OCI-LY3 (cell line): ENCODE measurements at regions not wholly inside any gene's neighbourhood (a gene's known extent, or its start where the extent isn't known, plus 50 kb on each side); places are given as distances from the start of the nearest gene placed in this dataset.

Experiments
- H2AFZ ChIP-seq: fragments of 200-600, 300-600 bp; shearing (Covaris generic); 2 replicates; pipeline ENCODE4 v1.6.0; 2014; ENCODE audit warnings: antibody characterized with exemption, low read depth, low read length
- H3K27ac ChIP-seq: fragments of 200-600, 300-600 bp; sonication (generic); 2 replicates; pipeline ENCODE4 v1.5.1; 2014; ENCODE audit warnings: mild to moderate bottlenecking, low read length, moderate library complexity, mixed read lengths
- H3K27me3 ChIP-seq: fragments of 200-600, 300-600 bp; sonication (generic); 2 replicates; pipeline ENCODE4 v1.6.1; 2014; ENCODE audit warnings: low read depth, low read length, mixed read lengths
- H3K36me3 ChIP-seq: fragments of 200-600, 300-600 bp; sonication (generic); replicated peaks from 2 replicates; pipeline ENCODE3; 2014; ENCODE audit warnings: low read depth, low read length, mixed read lengths
- H3K4me1 ChIP-seq: fragments of 300-600, 200-600 bp; sonication (generic); 2 replicates; pipeline ENCODE4 v1.6.1; 2014; ENCODE audit warnings: low read length, mixed read lengths
- H3K4me2 ChIP-seq: fragments of 200-600, 300-600 bp; sonication (generic); 2 replicates; pipeline ENCODE4 v1.6.1; 2014; ENCODE audit warnings: low read length, mixed read lengths
- H3K4me3 ChIP-seq: fragments of 300-600, 200-600 bp; sonication (generic); 2 replicates; pipeline ENCODE4 v1.5.1; 2014; ENCODE audit warnings: antibody characterized with exemption, mild to moderate bottlenecking, low read length, moderate library complexity
- H3K79me2 ChIP-seq: fragments of 300-600, 200-600 bp; shearing (Covaris generic); 2 replicates; pipeline ENCODE4 v1.6.1; 2014; ENCODE audit warnings: mild to moderate bottlenecking, low read length, mixed read lengths
- H3K9ac ChIP-seq: fragments of 300-600, 200-600 bp; shearing (Covaris generic); 2 replicates; pipeline ENCODE4 v1.6.0; 2014; ENCODE audit warnings: mild to moderate bottlenecking, low read length, moderate library complexity
- H3K9me3 ChIP-seq: fragments of 200-600, 300-600 bp; shearing (Covaris generic); 2 replicates; pipeline ENCODE4 v1.6.1; 2014; ENCODE audit warnings: low read length, mixed read lengths; ENCODE audit not compliant: insufficient read depth
- H4K20me1 ChIP-seq: fragments of 200-600, 300-600 bp; sonication (generic); 2 replicates; pipeline ENCODE4 v1.6.1; 2016; ENCODE audit warnings: low read length, mixed read lengths; ENCODE audit not compliant: insufficient read depth
- EZH2phosphoT487 ChIP-seq: fragments of 200-600 bp; shearing (Covaris generic); IDR thresholded peaks from 2 replicates; pipeline ENCODE4 v1.6.1; 2018; ENCODE audit warnings: antibody characterized with exemption, mixed run types, low read depth
- TF ChIP-seq, protein P1 (sequence below): fragments of 200-600, 300-600 bp; sonication (generic); IDR thresholded peaks from 2 replicates; pipeline ENCODE4 v1.5.1; 2014; ENCODE audit warnings: antibody characterized with exemption, low read length, low read depth

DNA sequence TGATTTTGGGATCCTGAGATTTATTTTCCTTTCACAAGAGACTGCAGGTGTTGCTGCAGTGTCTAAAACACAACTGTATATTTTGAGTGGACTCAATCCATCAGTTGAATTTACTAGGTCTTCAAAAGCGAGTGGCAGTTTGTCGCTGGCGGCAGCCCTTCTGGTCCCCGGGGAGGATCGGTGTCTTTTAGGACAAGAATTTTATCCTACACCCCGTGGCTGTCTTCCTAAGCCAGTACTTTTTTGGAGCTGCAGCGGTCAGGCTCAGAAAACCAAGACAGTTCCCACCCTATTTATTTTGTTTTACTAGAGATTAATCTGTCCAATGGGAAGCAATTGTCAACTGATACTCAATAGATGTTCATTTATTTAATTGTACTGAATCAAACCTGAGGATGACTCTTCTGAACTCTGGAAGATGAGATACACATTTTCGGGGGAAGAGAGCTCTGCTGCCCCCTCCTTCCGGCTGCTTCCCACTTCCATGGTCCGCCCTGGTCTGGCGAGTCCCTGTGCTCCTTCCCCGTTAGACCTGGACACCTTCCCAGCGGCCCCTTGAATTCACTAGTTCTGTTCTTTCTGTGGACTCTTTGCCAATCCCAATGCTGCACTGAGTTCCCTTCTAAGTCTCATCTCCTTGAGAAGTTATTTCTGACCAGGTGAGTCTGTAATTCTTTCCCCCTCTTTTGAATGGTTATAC lies 90.6 kb downstream of the ERMARD start:
- Histone ChIP-seq H3K9me3 (no peaks in the 10 kb centered on the region), H2AFZ (no peak overlapping the region), H4K20me1 (no peaks in the 10 kb centered on the region), H3K4me2 (no peak overlapping the region), H3K27ac (no peak overlapping the region), H3K79me2 (no peaks in the 10 kb centered on the region), H3K4me1 (no peaks in the 10 kb centered on the region), H3K4me3 (no peak overlapping the region), H3K27me3 (no peaks in the 10 kb centered on the region), H3K36me3 (no peaks in the 10 kb centered on the region), H3K9ac (no peak overlapping the region)
- TF ChIP-seq EZH2phosphoT487: no peak
- TF ChIP-seq, protein P1, sequence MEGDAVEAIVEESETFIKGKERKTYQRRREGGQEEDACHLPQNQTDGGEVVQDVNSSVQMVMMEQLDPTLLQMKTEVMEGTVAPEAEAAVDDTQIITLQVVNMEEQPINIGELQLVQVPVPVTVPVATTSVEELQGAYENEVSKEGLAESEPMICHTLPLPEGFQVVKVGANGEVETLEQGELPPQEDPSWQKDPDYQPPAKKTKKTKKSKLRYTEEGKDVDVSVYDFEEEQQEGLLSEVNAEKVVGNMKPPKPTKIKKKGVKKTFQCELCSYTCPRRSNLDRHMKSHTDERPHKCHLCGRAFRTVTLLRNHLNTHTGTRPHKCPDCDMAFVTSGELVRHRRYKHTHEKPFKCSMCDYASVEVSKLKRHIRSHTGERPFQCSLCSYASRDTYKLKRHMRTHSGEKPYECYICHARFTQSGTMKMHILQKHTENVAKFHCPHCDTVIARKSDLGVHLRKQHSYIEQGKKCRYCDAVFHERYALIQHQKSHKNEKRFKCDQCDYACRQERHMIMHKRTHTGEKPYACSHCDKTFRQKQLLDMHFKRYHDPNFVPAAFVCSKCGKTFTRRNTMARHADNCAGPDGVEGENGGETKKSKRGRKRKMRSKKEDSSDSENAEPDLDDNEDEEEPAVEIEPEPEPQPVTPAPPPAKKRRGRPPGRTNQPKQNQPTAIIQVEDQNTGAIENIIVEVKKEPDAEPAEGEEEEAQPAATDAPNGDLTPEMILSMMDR: no peak

DNA sequence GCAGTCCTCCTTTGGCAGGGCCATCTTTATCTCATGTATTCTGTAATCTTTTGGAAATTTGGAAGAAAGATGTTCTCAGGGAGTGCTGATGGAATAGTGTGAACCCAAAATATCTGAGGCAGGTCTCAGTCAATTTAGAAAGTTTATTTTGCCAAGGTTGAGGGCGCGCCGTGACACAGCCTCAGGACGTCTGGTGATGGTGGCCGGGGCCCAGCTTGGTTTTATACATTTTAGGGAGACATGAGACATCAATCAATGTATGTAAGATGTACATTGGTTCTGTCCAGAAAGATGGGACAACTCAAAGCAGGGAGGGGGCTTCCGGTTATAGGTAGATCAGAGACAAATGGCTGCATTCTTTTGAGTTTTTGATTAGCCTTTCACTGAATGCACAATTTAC lies 89.8 kb downstream of the ERMARD start:
- Histone ChIP-seq H3K9me3 (no peaks in the 10 kb centered on the region), H3K4me1 (no peaks in the 10 kb centered on the region), H3K36me3 (no peaks in the 10 kb centered on the region), H3K79me2 (no peaks in the 10 kb centered on the region), H3K4me3 (no peak overlapping the region), H2AFZ (no peak overlapping the region), H3K9ac (no peak overlapping the region), H3K4me2 (no peak overlapping the region), H3K27me3 (no peaks in the 10 kb centered on the region), H3K27ac (no peak overlapping the region), H4K20me1 (no peaks in the 10 kb centered on the region)
- TF ChIP-seq EZH2phosphoT487: no peak
- TF ChIP-seq, protein P1: no peak

DNA sequence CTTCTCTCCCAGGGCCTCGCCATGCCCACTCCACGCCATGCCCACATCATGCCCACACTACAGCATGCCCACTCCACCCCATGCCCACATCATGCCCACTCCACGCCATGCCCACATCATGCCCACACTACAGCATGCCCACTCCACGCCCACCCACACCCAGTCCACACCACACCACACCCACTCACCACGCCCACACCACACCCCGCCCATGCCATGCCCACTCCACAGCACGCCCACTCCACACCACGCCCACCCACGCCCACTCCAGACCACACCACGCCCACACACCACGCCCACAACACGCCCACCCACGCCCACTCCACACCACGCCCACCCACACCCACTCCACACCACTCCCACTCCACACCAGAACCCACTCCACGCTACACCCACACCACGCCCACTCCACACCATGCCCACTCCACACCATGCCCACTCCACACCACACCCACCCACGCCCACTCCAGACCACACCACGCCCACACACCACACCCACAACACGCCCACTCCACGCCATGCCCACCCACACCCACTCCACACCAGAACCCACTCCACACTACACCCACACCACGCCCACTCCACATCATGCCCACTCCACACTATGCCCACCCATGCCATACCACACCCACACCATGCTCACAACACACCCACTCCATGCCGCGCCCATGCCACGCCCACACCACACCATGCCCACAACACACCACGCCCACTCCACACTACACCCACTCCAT lies 88.6 kb downstream of the ERMARD start:
- no peak overlapping the region for H3K4me3 ChIP-seq
- no peak overlapping the region for H3K27ac ChIP-seq
- H2AFZ ChIP-seq: no peak overlapping the region
- TF ChIP-seq, protein P1: no peak
- TF ChIP-seq EZH2phosphoT487: no peak
- no peaks in the 10 kb centered on the region for H3K4me1 ChIP-seq
- H3K9me3 ChIP-seq: no peaks in the 10 kb centered on the region
- no peaks in the 10 kb centered on the region for H3K79me2 ChIP-seq
- no peak overlapping the region for H3K4me2 ChIP-seq
- no peaks in the 10 kb centered on the region for H3K36me3 ChIP-seq
- no peaks in the 10 kb centered on the region for H3K27me3 ChIP-seq
- no peaks in the 10 kb centered on the region for H4K20me1 ChIP-seq
- no peak overlapping the region for H3K9ac ChIP-seq

DNA sequence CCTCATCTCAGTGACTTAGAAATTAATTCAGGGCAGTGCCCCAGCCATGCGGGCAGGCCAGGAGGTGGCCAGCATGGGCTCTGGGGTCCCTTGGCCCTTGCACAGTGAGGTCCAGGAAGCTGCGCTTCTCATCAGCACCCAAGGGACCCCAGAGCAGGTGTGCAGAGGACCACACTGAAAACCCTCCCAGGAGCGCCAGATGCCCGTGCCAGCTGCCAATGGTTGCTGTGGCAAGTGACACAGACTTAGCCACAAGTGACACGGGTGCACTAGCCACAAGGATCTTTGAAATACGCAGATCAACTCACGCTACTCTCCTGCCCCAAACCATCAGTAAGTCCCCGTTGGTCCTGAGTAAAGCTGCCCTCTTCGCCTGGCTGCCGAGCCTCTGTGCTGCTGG lies 88.1 kb downstream of the ERMARD start:
- Histone ChIP-seq H3K79me2 (no peaks in the 10 kb centered on the region), H3K4me1 (no peaks in the 10 kb centered on the region), H3K9me3 (no peaks in the 10 kb centered on the region), H2AFZ (no peak overlapping the region), H3K27ac (no peak overlapping the region), H3K4me2 (no peak overlapping the region), H4K20me1 (no peaks in the 10 kb centered on the region), H3K36me3 (no peaks in the 10 kb centered on the region), H3K27me3 (no peaks in the 10 kb centered on the region), H3K9ac (no peak overlapping the region), H3K4me3 (no peak overlapping the region)
- no peak for TF ChIP-seq EZH2phosphoT487
- TF ChIP-seq, protein P1: no peak
